HepG2 (cell line): ENCODE measurements at regions not wholly inside any gene's neighbourhood (a gene's known extent, or its start where the extent isn't known, plus 50 kb on each side); places are given as distances from the start of the nearest gene placed in this dataset.

ENCODE experiments used
- ATAC-seq: fragments of 200-7000 bp; cut with Tn5 transposase; 3 replicates; pipeline ENCODE4 v1.9.1; 2020; ENCODE audit warnings: mild to moderate bottlenecking, moderate library complexity
- BruUV-seq: library from RNA; stranded (reverse); fragments of 400-500 nt; replicated peaks from 2 replicates; lab custom pipeline; 2021; lab: Mats Ljungman, UMichigan
- CTCF ChIA-PET: fragments of 300-600 bp; formaldehyde crosslinking; extraction: SDS; loops from one replicate; lab custom pipeline; 2021; ENCODE audit warnings: low total read pairs, inconsistent platforms, low intra/inter-chr PET ratio; lab: Yijun Ruan, JAX
- POLR2A ChIA-PET: fragments of 350-600 bp; sonication (Branson Sonifier 250); formaldehyde crosslinking; loops from one replicate; lab custom pipeline; 2020; ENCODE audit warnings: antibody characterized with exemption, inconsistent platforms; lab: Yijun Ruan, JAX
- DNase-seq: peaks from one replicate; pipeline ENCODE4 v3.0.0-alpha.2; 2015; ENCODE audit warnings: low spot score
- FAIRE-seq: peaks from 3 replicates; lab custom pipeline; 2011; peaks lifted over from hg19 to GRCh38; lab: Jason Lieb, UNC
- H2AFZ ChIP-seq: one replicate; pipeline ENCODE4 v1.6.1; 2011; ENCODE audit warnings: low read length, inconsistent platforms
- H3K27ac ChIP-seq: fragments of 300-600 bp; 3 replicates; pipeline ENCODE4 v1.8.0; 2011; ENCODE audit warnings: mixed run types, mild to moderate bottlenecking, mixed read lengths, low read length, inconsistent platforms; ENCODE audit not compliant: insufficient read depth; ENCODE audit errors: extremely low read length
- H3K27me3 ChIP-seq, 2 experiments: fragments of 200-600 bp in 1 of 2; 2 replicates in 1 of 2; 3 replicates in 1 of 2; pipeline versions ENCODE4 v1.6.0 to v1.8.0; 2011; ENCODE audit warnings: low read length in 2 of 2, mild to moderate bottlenecking in 2 of 2, moderate library complexity in 2 of 2, inconsistent platforms in 1 of 2; ENCODE audit not compliant: insufficient read depth in 2 of 2, control insufficient read depth in 1 of 2
- H3K36me3 ChIP-seq, 2 experiments: fragments of 200-600 bp in 1 of 2; replicated peaks in 1 of 2; 2 replicates in 1 of 2; 3 replicates in 1 of 2; pipeline versions ENCODE4 v1.5.1 to v1.8.0; 2011; ENCODE audit warnings: low read length in 2 of 2, inconsistent platforms in 1 of 2; ENCODE audit not compliant: insufficient read depth in 2 of 2, control insufficient read depth in 1 of 2
- H3K4me1 ChIP-seq: 2 replicates; pipeline ENCODE4 v1.5.1; 2012; ENCODE audit warnings: low read length, inconsistent platforms; ENCODE audit not compliant: insufficient read depth
- H3K4me2 ChIP-seq: 2 replicates; pipeline ENCODE4 v1.6.0; 2011; ENCODE audit warnings: low read depth, low read length, inconsistent platforms
- H3K4me3 ChIP-seq, 3 experiments: fragments of 200-600 bp in 1 of 3; sonication (generic), shearing (Covaris generic) in 1 of 3; replicated peaks in 1 of 3; 2 replicates each; pipeline ENCODE4 v1.5.1; 2011 to 2016; ENCODE audit warnings: low read length in 3 of 3, inconsistent platforms in 2 of 3, low read depth in 2 of 3, mild to moderate bottlenecking in 2 of 3, control low read depth in 1 of 3, mixed read lengths in 1 of 3; ENCODE audit not compliant: insufficient read depth in 1 of 3
- H3K79me2 ChIP-seq: one replicate; pipeline ENCODE4 v1.6.1; 2011; ENCODE audit warnings: low read length, inconsistent platforms; ENCODE audit not compliant: insufficient read depth
- H3K9ac ChIP-seq: 2 replicates; pipeline ENCODE4 v1.6.0; 2011; ENCODE audit warnings: mild to moderate bottlenecking, low read depth, low read length, inconsistent platforms; ENCODE audit not compliant: insufficient read depth
- H3K9me3 ChIP-seq: 2 replicates; pipeline ENCODE4 v1.5.1; 2012; ENCODE audit warnings: mild to moderate bottlenecking, low read length
- H4K20me1 ChIP-seq: 2 replicates; pipeline ENCODE4 v1.6.0; 2011; ENCODE audit warnings: inconsistent platforms, mild to moderate bottlenecking, low read length, moderate library complexity; ENCODE audit not compliant: insufficient read depth
- AGO2 ChIP-seq: fragments of 200-400 bp; formaldehyde crosslinking; optimal IDR thresholded peaks from 2 replicates; pipeline ENCODE3; 2017; ENCODE audit warnings: mild to moderate bottlenecking, low read depth, low read length, moderate library complexity
- CBX5 ChIP-seq: sonication (generic); formaldehyde crosslinking; IDR thresholded peaks from 2 replicates; pipeline ENCODE4 v1.4.0; 2020; ENCODE audit warnings: missing genetic modification reagents, borderline replicate concordance
- DZIP1 ChIP-seq: sonication (generic); formaldehyde crosslinking; IDR thresholded peaks from 2 replicates; pipeline ENCODE4 v1.5.0; 2020; ENCODE audit warnings: mild to moderate bottlenecking, missing genetic modification reagents
- GTF3A ChIP-seq: sonication (generic); formaldehyde crosslinking; conservative IDR thresholded peaks from 2 replicates; pipeline ENCODE4 v1.4.0; 2020; ENCODE audit warnings: mild to moderate bottlenecking, missing genetic modification reagents
- HNRNPL ChIP-seq: fragments of 200-400 bp; formaldehyde crosslinking; IDR thresholded peaks from 2 replicates; pipeline ENCODE4 v1.6.1; 2017; ENCODE audit warnings: mild to moderate bottlenecking, low read depth, low read length
- KLF11 ChIP-seq: IDR thresholded peaks from 2 replicates; pipeline ENCODE4 v1.6.1; 2016; ENCODE audit warnings: missing compliant biosample characterization
- MEF2D ChIP-seq: sonication (generic); formaldehyde crosslinking; IDR thresholded peaks from 2 replicates; pipeline ENCODE4 v1.5.1; 2020; ENCODE audit warnings: mild to moderate bottlenecking, missing genetic modification reagents
- NAIF1 ChIP-seq: sonication (generic); formaldehyde crosslinking; IDR thresholded peaks from 2 replicates; pipeline ENCODE4 v1.5.0; 2020; ENCODE audit warnings: mild to moderate bottlenecking, missing genetic modification reagents, borderline replicate concordance
- TEAD2 ChIP-seq: sonication (generic); formaldehyde crosslinking; IDR thresholded peaks from 2 replicates; pipeline ENCODE4 v1.9.0; 2021; ENCODE audit warnings: missing genetic modification reagents
- TRIM24 ChIP-seq: sonication (generic); formaldehyde crosslinking; IDR thresholded peaks from 2 replicates; pipeline ENCODE4 v1.8.0; 2022; ENCODE audit warnings: mild to moderate bottlenecking, missing genetic modification reagents
- ZFP36L2 ChIP-seq: sonication (generic); formaldehyde crosslinking; IDR thresholded peaks from 2 replicates; pipeline ENCODE4 v1.4.0; 2020; ENCODE audit warnings: missing genetic modification reagents
- ZMAT3 ChIP-seq: sonication (generic); formaldehyde crosslinking; conservative IDR thresholded peaks from 2 replicates; pipeline ENCODE4 v1.7.0; 2021; ENCODE audit warnings: missing genetic modification reagents
- ZNF138 ChIP-seq: sonication (generic); formaldehyde crosslinking; IDR thresholded peaks from 2 replicates; pipeline ENCODE4 v1.5.0; 2020; ENCODE audit warnings: mild to moderate bottlenecking, low read depth, missing genetic modification reagents
- ZNF547 ChIP-seq: sonication (generic); formaldehyde crosslinking; IDR thresholded peaks from 2 replicates; pipeline ENCODE4 v1.5.1; 2020; ENCODE audit warnings: mild to moderate bottlenecking, missing genetic modification reagents
- in situ Hi-C: cut with HindIII; loops from 2 replicates; pipeline ENCODE4 v1.10.0; 2017; ENCODE audit warnings: low pct_unique_long_range_greater_than_20kb; ENCODE audit not compliant: extremely low pct_ligation_motif_present
- intact Hi-C: fragments of 100-400 bp; cut with micrococcal nuclease; formaldehyde crosslinking; loops from one replicate; pipeline ENCODE4 v1.10.0; 2022; ENCODE audit not compliant: unreplicated experiment
- TF ChIP-seq, protein P1 (sequence below): sonication (generic); formaldehyde crosslinking; IDR thresholded peaks from 2 replicates; pipeline ENCODE4 v1.4.0; 2020; ENCODE audit warnings: mild to moderate bottlenecking, missing genetic modification reagents
- TF ChIP-seq, protein P2 (sequence below): sonication (generic); formaldehyde crosslinking; IDR thresholded peaks from 2 replicates; pipeline ENCODE4 v1.9.0; 2021; ENCODE audit warnings: missing genetic modification reagents, mild to moderate bottlenecking, borderline replicate concordance

- CTCF ChIA-PET = no interaction called here
- H3K27ac ChIP-seq = no peak overlapping the region
- TF ChIP-seq ZFP36L2 (CRISPR knock-in tag) (no peak), ZNF547 (CRISPR knock-in tag) (no peak), ZNF138 (no peak), MEF2D (CRISPR knock-in tag) (no peak), GTF3A (CRISPR knock-in tag) (no peak), ZMAT3 (CRISPR knock-in tag) (no peak), KLF11 (CRISPR knock-in tag) (no peak), NAIF1 (no peak), AGO2 (no peak), TRIM24 (CRISPR knock-in tag) (no peak), HNRNPL (no peak), DZIP1 (no peak), TEAD2 (CRISPR knock-in tag) (no peak), CBX5 (CRISPR knock-in tag) (no peak)
- TF ChIP-seq, protein P1, sequence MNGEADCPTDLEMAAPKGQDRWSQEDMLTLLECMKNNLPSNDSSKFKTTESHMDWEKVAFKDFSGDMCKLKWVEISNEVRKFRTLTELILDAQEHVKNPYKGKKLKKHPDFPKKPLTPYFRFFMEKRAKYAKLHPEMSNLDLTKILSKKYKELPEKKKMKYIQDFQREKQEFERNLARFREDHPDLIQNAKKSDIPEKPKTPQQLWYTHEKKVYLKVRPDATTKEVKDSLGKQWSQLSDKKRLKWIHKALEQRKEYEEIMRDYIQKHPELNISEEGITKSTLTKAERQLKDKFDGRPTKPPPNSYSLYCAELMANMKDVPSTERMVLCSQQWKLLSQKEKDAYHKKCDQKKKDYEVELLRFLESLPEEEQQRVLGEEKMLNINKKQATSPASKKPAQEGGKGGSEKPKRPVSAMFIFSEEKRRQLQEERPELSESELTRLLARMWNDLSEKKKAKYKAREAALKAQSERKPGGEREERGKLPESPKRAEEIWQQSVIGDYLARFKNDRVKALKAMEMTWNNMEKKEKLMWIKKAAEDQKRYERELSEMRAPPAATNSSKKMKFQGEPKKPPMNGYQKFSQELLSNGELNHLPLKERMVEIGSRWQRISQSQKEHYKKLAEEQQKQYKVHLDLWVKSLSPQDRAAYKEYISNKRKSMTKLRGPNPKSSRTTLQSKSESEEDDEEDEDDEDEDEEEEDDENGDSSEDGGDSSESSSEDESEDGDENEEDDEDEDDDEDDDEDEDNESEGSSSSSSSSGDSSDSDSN = no peak
- TF ChIP-seq, protein P2, sequence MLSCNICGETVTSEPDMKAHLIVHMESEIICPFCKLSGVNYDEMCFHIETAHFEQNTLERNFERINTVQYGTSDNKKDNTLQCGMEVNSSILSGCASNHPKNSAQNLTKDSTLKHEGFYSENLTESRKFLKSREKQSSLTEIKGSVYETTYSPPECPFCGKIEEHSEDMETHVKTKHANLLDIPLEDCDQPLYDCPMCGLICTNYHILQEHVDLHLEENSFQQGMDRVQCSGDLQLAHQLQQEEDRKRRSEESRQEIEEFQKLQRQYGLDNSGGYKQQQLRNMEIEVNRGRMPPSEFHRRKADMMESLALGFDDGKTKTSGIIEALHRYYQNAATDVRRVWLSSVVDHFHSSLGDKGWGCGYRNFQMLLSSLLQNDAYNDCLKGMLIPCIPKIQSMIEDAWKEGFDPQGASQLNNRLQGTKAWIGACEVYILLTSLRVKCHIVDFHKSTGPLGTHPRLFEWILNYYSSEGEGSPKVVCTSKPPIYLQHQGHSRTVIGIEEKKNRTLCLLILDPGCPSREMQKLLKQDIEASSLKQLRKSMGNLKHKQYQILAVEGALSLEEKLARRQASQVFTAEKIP (CRISPR knock-in tag) = no peak
These were observed 573.7 kb upstream of the DAB2 start for GRCh38 chr5:39998518-39998917.

More at GRCh38 chr5:39998518-39998917, 573.7 kb upstream of the DAB2 start:
- FAIRE-seq = no peak
- Histone ChIP-seq H3K4me1 (no peaks in the 10 kb centered on the region), H4K20me1 (no peaks in the 10 kb centered on the region), H3K27me3 (no peaks in the 10 kb centered on the region), H3K79me2 (no peaks in the 10 kb centered on the region), H2AFZ (no peak overlapping the region), H3K9me3 (peaks cover 5% of the 10 kb centered on the region; the same call in 1 of the 2 replicates), H3K4me2 (no peak overlapping the region), H3K4me3 (no peak overlapping the region), H3K9ac (no peak overlapping the region), H3K36me3 (no peaks in the 10 kb centered on the region)
- ATAC-seq = no peak
- in situ Hi-C loops (no loop called here), intact Hi-C loops (no loop called here)
- POLR2A ChIA-PET = no interaction called here
- BruUV-seq = no TSS peak
- DNase-seq = no peak
